SK-N-DZ (cell line): ENCODE measurements at regions not wholly inside any gene's neighbourhood (a gene's known extent, or its start where the extent isn't known, plus 50 kb on each side); places are given as distances from the start of the nearest gene placed in this dataset.
A peak's percentile ranks its signal among the peaks of the same experiment; 100 is the strongest.

Experiments
- DNase-seq: peaks from one replicate; pipeline ENCODE4 v3.0.0-alpha.2; 2015; ENCODE audit warnings: low spot score

- no peak for DNase-seq
Measured at GRCh38 chr1:56442290-56442877, 137.0 kb downstream of the PLPP3 start.

- no peak for DNase-seq
Measured at GRCh38 chr1:56441601-56442000, 137.8 kb downstream of the PLPP3 start.

DNA sequence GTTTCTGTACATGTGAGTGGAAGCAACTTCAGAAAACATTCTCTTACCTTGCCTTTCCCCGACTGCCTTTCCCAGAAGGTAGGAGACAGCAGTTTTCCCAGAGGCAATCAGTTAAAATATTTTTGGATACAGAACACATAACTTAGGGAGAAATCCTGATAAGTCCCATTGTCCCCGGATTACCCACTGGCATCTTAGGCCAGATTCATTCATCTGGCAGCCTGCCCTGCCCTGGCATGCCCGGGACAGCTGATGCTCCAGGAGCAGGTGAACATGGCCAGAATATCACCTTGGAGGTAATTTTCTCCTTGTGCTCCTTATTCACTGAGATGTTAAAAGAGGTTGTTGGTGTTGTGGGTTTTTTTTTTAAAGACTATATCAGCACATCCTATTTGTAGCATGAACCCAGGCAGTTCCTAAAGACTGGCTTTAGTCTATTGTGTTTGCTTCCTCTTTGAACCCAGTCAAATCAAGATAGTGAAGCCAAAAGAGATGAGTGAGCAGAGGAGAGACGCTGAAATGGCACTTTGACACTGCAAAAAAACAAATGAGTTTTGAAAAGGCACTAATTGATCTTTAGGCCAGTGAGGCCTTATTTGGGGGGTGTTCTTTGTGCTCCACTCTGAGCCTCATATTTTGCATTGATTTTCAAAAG lies 139.6 kb downstream of the PLPP3 start:
- no peak for DNase-seq

DNA sequence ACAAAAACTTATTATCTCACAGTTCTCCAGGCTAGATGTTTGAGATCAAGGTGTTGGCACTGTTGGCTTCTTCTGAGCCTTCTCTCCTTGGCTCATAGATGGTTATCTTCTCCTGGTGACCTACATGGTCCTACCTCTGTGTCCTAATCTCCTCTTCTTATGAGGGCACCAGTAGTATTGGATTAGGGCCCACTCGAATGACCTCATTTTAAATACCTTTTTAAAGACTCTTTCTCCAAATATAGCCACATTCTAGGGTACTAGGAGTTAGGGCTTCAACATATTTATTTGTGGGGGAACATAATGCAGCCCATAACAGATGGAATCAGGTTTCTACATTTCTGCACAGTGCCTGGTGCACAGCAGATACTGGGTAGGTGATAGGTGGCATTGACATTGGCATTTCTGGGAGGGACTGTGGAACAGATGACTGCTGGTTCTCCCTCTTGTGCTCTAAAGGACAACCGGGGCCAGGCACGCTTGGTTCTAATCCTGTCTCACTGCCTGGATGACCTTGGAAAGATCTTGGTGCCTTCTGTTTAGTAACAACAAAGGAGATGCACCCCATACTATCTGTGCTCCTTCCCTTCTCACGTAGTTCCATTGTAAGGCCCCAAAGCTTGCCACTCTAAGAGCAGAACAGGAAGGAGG lies 140.3 kb downstream of the PLPP3 start:
- no peak for DNase-seq

DNA sequence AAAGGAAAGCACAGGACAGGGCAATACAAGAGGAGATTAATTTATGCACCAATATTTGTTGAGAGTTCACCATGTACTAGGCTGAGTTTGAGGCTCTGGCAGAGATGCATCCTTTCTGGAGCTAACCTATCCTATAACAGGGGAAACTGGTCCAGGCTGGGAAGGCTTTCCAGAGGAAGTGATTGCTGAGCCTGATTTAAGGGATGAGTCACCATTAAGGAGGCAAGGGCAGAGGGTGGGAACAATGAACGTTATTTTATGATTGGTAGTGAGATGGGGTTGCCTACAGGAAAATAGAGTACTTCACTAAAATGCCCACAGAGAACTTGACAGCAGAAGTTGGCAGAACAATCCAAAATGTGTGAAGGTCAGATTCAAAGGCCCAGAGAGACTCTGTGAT lies 141.4 kb downstream of the PLPP3 start:
- no peak for DNase-seq

DNA sequence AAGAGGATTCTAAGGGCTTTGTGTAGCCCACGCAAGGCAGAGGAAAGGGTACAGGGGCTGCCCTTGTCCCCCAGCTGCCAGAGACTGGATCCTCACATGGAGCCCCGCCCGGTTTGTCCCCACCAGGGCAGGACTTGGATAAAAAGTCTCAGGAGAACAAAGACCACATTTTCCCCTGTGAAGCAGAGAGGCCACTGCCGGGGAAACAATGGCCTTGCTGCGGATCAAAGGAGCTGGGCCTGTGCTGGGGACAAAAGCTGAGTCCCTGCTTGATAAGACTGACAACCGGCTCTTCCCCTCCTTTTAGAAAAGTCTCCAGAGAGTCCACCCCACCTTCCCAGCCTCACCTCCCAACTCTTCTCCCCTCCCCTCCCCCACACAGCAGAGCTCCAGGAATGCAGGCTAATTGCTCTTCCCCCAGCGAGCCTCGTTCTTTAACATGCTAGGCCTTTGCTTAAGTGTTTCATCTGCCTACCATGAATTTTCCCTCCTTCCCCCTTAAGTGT lies 142.4 kb downstream of the PLPP3 start:
- DNase-seq, result no peak

- no peak for DNase-seq
Measured at GRCh38 chr1:56436296-56436695, 143.1 kb downstream of the PLPP3 start.

DNA sequence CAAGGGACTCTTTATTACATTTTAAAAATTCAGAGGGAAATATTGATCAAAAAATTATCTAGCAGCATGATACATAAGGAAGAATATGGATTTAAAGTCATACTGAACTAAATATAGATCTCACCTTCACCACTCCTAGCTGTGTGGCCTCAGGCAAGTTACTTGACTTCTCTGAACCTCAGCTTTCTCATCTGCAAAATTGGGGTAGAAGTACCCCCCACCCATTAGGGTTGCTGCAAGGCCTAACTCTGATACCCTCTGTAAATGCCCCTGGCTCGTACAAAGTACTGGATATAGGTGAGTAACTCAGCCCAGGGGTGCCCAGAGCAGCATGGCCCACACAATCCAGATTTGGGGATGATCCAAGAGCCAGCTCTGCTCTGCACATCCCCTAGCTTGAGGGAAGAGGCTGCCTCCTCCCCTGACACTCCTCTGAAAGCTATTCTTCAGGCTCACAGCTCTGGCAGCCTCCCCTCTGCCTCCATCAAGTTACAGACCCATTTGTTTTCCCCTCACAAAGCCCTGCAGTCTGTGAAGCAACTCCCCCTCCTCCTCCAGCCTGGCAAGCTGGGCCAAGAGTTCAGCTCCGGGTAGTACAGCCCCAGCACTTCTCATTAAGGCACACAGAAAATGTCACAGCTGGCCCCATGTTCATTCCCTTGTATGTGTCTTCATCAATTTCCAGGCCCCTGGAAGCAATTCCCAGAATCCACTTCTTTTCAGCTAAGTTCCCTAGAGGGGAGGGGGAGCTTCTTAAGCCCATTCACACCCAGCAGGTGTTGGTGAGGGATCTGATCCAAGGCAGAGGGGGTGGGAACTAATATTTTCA lies 143.7 kb downstream of the PLPP3 start:
- peak; percentile 32 for DNase-seq

DNA sequence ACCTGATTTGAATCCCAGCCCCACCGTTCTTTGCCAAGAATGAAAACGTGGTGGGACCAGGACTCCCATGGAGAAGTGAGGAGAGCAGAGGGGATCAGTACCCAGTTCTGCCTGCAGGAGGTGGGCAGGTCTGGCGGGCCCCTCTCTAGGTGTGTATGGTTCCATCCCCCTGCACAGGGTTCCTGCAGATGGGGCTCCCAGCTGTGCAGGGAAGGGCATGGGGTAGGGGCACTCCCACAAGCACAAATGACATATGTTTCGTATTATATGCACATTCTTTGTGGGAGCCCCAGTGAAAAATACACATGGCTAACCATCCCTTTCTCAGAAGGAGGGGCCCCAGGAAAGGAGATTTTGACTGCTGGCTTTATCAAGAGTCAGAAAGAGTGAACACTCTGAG lies 144.6 kb downstream of the PLPP3 start:
- no peak for DNase-seq

GRCh38 chr1:56434025-56434424 lies 145.3 kb downstream of the PLPP3 start:
- DNase-seq, result no peak

DNA sequence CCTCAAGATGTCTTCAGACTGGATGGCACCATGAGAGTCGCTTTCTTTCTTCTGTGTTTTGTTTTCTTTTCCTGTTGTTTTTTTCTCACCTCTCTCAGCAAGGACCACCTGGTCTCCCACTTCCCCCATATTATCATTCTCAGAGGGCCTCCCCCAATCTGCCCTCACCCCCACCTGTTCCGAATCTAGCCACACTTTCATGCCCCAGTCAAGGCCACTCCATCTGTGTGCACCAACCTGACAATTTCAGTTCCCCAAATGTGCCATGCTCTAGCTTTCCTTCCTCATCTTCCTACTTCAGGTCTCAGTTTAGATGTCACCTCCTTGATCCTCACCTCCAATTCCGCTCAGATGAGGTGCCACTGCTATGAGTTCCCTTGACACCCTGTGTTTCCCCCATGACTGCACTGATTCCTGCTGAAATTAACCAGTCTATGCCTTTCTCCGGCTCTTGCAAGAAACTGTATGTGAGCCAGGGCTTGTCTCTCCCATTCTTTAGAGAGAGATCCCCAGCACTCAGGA lies 146.2 kb downstream of the PLPP3 start:
- no peak for DNase-seq

DNA sequence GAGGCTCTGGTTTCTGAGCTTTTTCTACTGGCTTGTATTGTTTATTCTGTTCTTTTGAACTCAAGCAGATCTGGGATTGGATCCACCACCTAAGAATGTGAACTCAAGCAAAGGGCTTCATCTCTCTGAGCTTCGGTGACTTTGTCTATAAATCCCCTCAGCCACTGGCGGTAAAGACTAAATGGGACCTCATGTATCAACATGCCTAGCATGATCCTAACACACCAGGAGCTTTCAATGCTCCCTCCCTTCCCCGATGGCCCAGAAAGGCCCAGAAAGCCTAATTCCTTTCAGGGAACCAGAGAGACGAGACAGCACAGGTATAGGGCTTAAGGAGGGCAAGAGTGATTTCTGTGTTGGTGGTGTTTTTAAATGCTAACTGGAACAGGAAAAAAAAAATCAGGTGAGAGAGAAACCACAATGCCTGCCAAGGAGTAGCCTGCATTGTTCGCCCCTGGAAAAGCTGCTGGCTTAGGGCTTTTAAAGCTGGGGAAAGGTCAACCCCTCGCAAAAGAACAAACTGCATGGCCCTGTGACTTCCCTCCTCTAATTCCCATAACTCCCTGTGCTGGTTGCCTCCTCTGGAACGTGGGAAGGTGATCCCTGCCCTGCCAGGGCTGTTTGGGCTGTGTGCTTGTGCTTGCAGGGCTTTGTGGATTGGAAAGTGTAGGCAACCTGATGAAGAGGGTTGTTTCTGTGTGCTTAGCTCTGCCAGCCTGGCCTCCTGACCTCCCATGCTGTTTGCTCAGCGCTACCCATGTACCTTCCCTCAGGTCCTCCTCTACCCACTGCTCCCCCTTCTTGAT lies 147.0 kb downstream of the PLPP3 start:
- DNase-seq, result no peak

- DNase-seq, result no peak
Measured at GRCh38 chr1:56430141-56430839, 149.1 kb downstream of the PLPP3 start.

DNA sequence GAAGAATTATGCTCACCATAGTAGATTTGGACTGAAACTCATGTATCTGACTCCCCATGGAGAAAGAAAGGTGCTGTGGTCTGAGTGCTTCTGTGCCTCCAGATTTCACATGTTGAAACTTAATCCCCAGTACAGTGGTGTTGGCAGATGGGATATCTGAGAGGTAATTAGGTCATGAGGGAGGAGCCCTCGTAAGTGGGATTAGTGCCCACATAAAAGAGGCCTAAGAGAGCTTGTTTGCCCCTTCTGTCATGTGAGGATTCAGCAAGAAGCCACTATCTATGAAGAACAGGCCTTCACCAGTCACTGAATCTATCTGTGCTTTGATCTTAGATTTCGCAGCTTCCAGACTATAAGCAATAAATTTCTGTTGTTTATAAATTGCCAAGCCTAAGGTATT lies 150.1 kb downstream of the PLPP3 start:
- no peak for DNase-seq

GRCh38 chr1:56426587-56427381 lies 152.6 kb downstream of the PLPP3 start:
- no peak for DNase-seq

DNA sequence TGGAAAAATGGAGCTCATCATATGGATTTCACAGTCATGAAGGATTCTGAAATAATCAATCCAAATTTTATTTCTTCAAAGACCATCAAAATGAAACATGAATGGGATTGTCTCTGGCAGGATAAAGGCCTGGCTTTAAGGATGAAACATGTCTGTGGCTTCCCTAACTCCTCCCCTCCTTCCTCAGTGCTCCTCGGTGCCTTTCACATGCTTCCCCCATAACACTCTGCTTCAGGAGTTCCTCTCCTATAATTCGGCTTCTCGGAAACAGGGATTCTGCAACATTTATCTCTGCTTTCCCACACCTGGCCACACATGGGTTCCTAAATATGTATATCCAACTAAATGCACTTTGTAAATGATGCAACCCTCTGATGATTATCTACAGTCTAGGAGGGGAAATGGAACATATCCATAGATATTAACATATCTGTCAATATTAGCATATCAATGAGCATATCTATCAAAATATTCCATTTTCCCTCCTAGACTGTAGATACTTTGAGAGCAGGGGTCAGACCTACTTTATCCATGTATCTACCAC lies 153.8 kb downstream of the PLPP3 start:
- no peak for DNase-seq

GRCh38 chr1:56424744-56425493 lies 154.4 kb downstream of the PLPP3 start:
- no peak for DNase-seq

- no peak for DNase-seq
Measured at GRCh38 chr1:56423716-56424115, 155.6 kb downstream of the PLPP3 start.
